GM19239 (cell line): ENCODE measurements at regions not wholly inside any gene's neighbourhood (a gene's known extent, or its start where the extent isn't known, plus 50 kb on each side); places are given as distances from the start of the nearest gene placed in this dataset.

Experiments used
- DNase-seq: peaks from one replicate; pipeline ENCODE4 v3.0.0; 2011; ENCODE audit warnings: low spot score; ENCODE audit not compliant: insufficient read length
- FAIRE-seq: peaks from 2 replicates; lab custom pipeline; 2011; peaks lifted over from hg19 to GRCh38; lab: Jason Lieb, UNC

DNA sequence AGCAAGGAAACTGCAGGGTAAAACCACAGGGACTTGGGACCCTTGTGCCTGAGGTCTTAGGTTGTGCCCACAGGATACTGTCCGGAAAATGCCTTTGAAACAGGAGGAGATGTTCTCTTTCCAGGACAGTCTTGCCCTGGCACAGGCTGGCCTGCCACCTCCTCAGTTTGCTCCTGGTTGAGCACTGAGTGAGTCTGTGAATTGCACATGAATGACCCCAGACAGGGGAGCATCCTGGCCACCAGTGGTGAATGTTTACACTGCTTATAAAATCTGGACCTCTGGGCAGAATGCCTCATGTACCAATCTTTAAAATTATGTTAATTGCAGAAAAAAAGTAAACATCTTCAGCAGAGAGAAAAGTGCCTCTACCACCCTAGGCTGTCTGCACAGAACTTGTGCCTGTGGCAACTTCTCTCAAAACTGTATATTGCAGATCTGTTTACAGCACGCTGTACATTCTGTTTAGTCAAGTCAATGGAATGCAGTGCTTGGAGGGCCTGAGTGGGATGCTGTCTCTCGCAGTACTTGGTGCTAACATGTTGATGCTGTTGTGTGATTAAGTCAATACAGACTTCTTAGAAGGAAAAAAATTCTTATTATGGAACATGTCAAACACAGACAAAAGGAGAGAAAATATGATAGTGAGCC, 242.1 kb downstream of the SOD2 start:
- FAIRE-seq: no peak
- DNase-seq: no peak

DNA sequence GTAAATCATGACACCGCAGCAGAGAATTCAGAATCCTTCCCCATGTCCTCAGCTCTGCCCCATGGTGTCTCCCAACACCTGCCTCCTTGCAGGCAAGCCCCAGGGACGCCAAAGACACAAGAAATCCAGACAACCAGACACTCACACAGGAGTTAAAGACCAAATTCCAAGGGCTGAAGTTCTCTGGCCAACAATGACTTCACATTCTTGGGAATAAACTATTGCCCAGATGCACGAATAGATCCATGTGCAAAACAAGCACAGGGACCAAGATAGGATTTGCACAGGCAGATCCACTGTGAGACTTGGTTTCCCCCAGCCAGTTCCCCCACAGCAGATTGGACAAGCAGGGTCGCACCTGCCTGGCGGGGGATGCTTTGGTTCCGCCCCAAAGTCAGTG, 246.7 kb downstream of the SOD2 start:
- no peak for DNase-seq
- no peak for FAIRE-seq

DNA sequence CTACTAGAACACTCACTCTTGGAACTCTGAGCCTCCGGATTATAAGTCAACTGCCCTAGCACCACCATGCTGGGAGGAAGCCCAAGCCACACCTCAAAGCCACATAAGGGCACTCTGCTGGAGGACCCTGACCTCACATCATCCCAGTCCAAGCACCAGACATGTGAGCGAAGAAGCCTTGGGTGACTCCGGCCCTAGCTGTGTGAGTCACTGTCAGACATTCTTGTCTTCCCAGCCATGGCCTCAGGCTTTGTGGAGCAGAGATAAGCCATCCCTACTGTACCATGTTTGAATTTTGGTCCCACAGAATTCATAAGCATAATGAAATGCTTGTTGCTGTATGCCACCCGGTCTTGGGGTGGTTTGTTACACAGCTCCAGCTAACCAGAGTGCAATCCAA, 247.7 kb downstream of the SOD2 start:
- no peak for DNase-seq
- no peak for FAIRE-seq

DNA sequence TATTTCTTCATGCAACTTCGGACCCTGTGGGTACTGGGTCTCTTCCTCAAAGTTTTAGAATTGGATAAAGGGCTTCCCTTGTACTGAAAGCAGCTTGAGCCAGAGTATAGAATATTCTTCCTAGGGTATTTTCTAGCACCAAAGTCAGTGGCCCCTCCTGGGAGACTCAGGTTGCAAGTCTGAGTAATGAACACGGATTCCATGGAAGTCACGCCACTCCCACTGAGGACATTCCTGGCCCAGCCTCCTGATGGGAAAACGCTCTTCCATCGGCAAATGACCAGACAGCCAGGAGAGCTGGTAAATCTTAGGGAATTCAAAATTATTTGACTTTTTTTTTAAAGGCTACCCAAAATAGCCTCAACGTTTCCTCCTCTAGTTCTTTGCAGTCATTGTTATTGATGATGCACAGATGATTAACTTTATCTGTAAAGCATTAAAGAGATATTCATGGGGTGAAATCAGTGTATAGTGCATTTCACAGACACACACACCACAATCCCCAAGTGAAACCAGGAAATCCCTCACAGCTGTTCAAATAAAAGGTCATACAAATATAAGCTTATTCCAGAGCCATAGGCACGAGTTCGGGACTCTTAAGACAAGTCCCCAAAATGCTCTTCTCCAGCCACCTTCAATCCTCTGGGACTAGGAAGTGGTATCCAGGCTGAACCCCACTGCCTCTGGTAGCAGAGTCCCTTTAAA, 248.8 kb downstream of the SOD2 start:
- FAIRE-seq (no peak), DNase-seq (no peak)

DNA sequence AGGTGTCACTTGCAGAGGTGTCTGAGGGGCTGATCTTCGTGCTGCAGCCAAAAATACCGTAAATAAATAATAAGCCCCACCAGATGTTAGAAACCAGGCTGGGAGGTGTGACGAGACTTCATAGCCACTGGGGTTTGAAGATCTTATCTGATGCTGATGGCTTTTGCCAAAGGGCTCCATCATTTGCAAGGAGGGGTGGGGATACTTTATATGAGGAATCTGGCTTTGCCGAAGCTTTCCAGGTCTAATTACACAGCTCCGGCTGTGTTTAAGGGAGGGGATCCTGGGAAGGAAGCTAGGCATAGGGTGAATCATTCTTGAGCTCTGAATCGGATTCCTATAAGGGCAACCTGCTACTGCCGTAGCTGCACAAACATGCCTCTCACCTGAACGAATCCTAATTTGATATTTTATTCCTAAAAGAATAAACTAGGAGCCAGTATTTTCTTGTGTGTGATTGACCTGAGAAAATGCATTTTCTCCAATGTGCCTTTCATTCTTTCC, 249.6 kb downstream of the SOD2 start:
- FAIRE-seq: no peak
- no peak for DNase-seq

DNA sequence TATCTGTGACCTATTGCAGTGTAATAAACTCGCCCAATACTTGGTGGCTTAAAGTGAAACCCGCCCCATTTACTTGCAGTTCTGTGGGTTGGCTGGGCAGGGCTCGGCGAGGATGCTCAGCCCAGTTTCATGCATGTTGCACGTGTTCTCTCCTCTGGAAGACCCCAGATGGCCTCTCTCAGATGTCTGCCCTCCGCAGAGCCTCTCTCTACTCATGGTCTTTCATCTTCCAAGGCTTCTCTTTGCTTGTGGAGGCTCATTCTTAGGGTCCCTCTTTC, 251.4 kb downstream of the SOD2 start:
- no peak for FAIRE-seq
- no peak for DNase-seq

DNA sequence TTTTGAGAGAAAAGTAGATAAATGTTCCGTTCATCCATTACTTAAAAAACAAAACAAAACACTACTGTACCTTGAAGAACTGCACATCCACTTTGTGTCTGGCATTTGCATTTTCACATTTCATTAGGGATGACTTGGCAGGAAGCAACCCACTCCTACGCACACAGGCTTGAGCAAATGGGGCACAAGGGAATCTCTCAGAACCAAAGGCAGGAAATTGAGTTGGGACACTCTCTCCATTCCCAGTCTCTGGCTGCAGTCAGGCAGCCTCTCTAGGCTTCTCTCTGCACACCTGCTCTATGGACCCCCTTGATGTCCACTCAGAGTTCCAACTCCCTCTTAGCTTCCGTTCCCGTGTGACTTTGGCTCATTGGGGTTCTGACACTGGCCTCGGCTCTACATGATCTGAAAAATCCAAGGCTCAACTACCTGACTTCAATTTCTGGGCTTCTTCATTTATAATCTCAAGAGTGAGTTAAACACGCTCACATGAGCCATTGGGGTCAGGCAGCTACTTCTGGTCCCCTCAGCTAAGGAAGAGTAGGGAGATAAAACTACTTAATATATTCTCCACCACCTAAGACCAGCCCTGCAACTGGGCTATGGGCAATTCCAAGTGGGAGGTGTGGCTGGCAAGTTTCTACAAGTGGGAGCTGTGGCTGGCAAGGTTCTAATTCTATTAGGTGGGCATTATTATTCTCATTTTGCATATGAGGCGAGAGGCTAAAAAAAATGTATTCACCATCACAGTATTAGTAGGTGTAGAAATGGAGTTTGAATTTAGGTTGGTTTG, 251.9 kb downstream of the SOD2 start:
- DNase-seq (no peak), FAIRE-seq (no peak)

DNA sequence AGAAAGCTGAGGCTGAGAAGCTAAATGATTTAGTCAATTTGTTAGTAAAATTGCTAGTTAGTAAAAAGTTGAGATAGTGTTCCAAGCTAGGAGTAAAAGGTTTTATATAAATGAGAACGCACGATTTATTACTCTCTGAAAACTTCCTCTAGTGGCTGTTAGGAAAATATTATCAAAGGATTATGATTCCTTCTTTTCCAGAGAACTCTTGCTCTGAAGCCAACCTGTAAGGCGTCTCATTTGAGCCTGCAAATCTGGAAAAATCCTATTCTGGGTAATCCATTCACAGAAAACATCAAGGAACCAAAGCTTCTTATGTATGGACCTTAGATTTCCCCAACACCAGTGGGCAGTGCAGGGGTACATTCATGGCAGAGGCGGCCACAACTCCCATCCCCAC, 252.7 kb downstream of the SOD2 start:
- no peak for DNase-seq
- no peak for FAIRE-seq

DNA sequence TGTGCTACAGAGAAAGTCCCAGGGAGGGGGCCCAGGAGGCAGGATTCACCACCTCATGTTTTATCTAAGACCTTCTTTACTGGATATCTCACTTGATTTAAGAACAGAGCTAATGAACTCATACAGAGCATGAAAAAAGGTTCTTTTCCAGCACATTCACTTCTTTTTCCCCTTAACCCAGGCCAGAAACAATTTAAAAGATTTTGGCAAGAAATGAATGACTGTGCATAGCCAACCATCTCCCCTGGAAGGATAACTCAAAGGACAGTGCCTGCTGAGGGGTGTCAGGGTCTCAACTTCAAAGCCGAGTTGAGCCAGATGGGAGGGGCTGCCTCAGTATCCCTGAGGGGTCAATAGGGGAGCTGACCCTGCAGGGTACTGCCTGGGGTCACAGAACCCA, 253.4 kb downstream of the SOD2 start:
- DNase-seq: no peak
- FAIRE-seq: no peak

DNA sequence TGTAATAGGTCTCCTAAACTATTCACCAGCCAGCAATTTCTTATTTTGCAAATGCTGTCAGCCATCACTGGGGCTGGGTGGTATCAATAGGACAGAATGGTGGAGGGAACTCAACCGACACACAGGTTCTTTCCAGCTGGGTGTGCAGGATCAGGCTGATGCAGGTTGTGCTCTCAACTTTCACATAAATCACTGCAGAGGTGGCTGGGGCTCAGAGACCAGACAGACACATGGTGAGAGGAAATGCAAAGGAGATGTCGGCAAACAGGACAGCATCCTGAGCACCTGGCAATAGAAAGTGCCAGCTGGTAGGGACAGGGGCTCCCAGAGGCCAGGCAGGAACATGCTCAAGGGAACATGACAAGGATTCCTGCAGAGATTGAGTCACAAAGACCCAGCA, 254.9 kb downstream of the SOD2 start:
- DNase-seq (no peak), FAIRE-seq (no peak)

DNA sequence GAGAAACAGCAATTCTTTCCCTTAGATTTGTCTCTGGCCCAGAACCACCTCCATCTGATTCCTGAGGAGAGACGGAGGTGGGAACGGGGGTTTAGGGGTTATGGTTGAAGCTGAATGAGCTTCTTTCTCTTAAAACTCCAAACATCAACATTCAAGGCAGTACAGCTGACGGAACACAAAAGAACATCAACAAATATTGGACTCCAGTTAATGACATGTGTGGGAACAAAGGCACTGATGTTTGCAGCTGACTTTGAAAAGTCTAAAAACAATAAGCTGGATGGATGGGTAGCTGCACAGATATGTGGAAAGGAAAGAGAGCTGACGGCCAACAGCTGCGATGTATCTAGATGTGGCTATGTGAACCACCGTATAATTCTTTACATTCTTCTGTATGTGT, 256.5 kb downstream of the SOD2 start:
- FAIRE-seq (no peak), DNase-seq (no peak)

DNA sequence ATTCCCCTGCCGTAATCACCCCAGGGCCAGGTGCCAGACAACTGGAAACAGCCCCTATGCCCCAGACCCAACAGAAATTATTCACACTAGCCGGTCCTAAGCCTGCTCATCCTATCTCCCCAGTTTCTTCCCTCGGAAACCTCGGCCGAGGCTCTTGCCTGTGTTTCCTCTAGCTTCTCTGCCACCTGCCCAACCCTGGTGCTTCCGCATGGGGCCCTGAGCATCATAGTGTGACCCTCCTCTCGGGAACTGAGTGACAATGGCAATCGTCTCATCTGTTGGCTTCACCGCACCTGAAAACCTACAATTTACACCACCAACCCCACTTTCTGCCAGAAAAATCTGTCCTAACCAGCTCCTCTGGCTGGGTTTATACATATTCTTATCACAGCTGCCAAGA, 257.3 kb downstream of the SOD2 start:
- DNase-seq (no peak), FAIRE-seq (no peak)

DNA sequence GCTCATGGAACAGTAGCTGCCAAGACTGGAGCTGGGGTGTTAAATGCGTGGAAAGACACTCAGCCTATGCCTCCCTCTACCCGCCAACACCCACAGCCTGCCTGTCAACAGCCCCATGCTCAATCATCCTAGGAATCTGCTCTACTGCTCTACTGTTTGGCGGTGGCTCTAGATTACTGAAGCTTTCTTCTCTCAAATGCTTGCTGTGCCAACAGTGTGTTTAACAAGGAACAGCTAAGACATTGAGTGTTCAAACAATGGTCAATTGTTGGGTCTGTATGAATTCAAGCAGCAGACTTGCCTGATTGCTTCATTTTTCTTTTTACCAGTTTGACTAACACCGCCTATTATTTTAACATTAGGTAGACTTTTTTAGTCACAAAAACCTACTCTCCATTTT, 258.6 kb downstream of the SOD2 start:
- FAIRE-seq (no peak), DNase-seq (no peak)

DNA sequence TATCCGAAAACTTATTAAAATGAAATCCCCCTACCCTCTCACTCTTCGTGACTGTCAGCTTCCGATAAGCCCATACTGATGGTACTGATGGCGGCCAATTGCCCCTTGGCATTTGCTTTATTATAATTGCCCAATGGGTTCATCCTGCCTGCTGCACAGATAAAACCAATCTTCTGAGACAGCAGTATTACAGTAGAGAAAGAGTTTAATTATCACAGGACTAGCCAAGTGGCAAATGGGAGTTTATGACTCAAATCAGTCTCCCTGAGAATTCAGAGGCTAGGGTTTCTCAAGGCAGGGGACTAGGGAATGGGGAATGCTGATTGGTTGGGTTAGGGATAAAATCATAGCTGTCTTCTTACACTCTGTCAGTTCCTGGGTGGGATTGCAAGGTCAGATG, 259.5 kb downstream of the SOD2 start:
- FAIRE-seq (no peak), DNase-seq (no peak)

DNA sequence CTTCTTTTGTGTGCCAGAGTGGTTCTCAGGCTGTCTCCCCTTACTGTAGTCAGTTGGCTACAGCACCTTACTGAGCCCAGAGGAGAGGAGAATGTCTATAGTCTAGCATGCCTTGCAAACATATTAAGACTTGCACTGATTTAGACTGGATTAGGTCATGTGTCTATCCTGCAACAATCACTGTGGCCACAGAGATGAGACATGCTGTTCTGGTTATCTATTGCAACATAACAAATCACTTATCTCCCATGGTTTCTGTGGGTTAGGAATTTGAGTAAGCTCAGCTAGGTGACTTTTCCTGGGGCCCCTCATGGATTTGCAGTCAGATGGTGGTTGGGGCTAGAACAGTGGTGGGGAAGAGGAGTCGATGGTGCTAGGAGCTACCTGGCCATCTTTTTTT, 261.3 kb downstream of the SOD2 start:
- no peak for DNase-seq
- no peak for FAIRE-seq

DNA sequence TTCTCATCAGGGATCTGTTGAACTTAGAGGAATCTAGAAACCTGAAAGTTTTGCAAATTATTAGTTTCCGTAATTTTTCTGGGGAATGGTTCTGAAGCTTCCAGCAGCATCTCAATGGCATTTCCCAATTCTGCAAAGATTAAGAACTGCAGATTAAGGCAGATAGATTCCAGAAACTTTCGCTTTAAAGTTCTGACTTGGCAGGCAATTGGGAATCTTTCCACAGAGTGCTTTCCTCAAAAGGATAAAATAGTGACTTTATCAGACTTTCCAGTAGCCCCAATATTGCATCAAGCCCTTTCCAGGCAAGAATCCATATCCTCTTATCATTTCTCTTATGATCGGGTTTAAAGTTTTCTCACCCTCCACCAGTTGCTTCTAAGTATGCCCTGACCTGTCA, 261.1 kb downstream of the FNDC1 start:
- FAIRE-seq: no peak
- no peak for DNase-seq

DNA sequence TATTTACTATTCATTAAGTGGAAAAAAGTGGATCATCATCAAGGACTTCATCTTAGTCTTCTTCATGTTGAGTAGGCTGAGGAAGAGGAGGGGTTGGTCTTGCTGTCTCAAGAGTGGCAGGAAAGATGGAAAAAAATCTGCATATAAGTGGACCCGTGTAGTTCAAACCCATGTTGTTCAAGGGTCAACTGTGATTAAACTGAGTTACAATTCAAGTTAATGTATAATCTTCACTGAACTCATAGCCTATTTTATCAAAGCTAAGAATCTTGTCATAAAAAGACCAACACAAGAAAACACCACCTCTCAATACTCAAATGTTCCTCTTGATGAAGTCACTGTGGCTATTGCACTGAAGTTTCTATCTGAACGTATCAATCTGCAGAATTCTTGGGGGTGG, 260.2 kb downstream of the FNDC1 start:
- DNase-seq (no peak), FAIRE-seq (no peak)

DNA sequence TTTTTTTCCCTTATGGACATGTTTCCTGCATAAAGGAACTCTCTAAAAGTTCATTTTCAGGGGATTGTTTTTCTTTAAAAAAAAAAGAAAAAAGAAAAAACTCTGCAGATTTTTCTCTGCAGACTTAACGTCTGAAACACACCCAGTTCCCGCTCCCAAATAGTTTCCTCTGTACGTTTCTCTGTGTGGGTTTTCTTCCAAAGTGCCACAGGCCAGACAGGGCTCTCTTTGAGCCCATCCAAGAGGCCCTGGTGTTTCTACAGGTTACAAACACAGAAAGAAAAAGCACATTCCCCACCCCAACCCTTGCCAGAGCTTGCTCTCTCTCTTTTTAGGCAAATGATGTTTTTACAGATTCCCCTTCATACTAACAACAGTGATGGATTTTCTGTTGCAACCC, 258.6 kb downstream of the FNDC1 start:
- DNase-seq (no peak), FAIRE-seq (no peak)

DNA sequence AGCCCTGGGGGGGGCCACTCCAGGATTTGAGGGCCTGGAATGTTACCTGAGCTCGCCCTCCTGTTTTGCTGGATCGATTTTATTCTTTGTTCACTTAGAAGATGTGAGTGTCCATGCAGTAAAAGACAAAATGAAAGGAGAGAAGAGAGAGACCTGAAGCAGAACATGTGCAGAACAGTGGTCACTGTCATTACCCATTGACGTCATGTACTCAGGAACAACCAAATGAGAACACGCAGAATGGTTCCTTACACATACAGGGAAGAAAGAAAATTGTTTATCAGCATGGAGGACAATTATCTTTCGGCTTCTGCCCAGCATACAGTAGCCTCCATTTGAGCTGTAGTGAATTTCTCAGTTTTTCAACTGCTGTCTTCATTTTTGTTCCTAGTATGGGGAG, 258.1 kb downstream of the FNDC1 start:
- FAIRE-seq (no peak), DNase-seq (no peak)

DNA sequence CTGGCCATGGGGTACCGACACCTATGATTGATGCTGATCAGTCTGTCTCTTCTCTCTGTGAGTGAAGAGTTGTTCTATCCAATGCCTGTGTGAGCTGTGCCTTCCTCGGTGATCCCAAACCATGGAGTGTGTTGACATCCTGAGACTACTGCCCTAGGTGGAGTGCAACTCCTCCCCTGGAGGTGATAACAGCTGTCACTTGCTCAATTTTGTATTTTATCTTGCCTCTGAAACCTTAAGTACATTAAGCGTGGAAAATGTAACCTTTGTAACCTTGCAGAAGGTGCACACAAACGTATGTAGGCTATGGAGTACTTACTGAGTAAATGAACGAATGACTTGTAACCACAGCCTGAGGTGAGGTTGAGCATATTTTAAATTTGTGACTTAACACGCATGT, 256.2 kb downstream of the FNDC1 start:
- no peak for FAIRE-seq
- DNase-seq: no peak
